GM21723 (cell line): ENCODE measurements at regions not wholly inside any gene's neighbourhood (a gene's known extent, or its start where the extent isn't known, plus 50 kb on each side); places are given as distances from the start of the nearest gene placed in this dataset.

Experiments used
- ATAC-seq: cut with Tn5 transposase; IDR thresholded peaks from one replicate; pipeline ENCODE4 v1.9.1; 2021; ENCODE audit warnings: mild to moderate bottlenecking, moderate library complexity; ENCODE audit not compliant: unreplicated experiment

GRCh38 chr2:226680719-226681118, 118.9 kb downstream of the IRS1 start:
- no peak for ATAC-seq

- ATAC-seq, result no peak
These were observed 120.1 kb downstream of the IRS1 start for GRCh38 chr2:226679389-226680065.

- ATAC-seq, result no peak
These were observed 121.2 kb downstream of the IRS1 start for GRCh38 chr2:226678422-226678821.

GRCh38 chr2:226677080-226677479, 122.5 kb downstream of the IRS1 start:
- ATAC-seq, result no peak

- no peak for ATAC-seq
These were observed 123.0 kb downstream of the IRS1 start for GRCh38 chr2:226676618-226677017.

- no peak for ATAC-seq
These were observed 125.5 kb downstream of the IRS1 start for GRCh38 chr2:226674123-226674522.

GRCh38 chr2:226673314-226673723, 126.3 kb downstream of the IRS1 start:
- ATAC-seq, result no peak

GRCh38 chr2:226671141-226671676, 128.4 kb downstream of the IRS1 start:
- ATAC-seq, result no peak

GRCh38 chr2:226669905-226670304, 129.7 kb downstream of the IRS1 start:
- peak; percentile 79 for ATAC-seq

- no peak for ATAC-seq
These were observed 130.4 kb downstream of the IRS1 start for GRCh38 chr2:226669249-226669648.

- no peak for ATAC-seq
These were observed 131.9 kb downstream of the IRS1 start for GRCh38 chr2:226667736-226668135.

- no peak for ATAC-seq
These were observed 134.3 kb downstream of the IRS1 start for GRCh38 chr2:226665306-226665831.

- no peak for ATAC-seq
These were observed 135.0 kb downstream of the IRS1 start for GRCh38 chr2:226664661-226665060.

GRCh38 chr2:226664140-226664539, 135.5 kb downstream of the IRS1 start:
- no peak for ATAC-seq

GRCh38 chr2:226661789-226662545, 137.7 kb downstream of the IRS1 start:
- ATAC-seq, result no peak

- no peak for ATAC-seq
These were observed 139.1 kb downstream of the IRS1 start for GRCh38 chr2:226660526-226660925.

- no peak for ATAC-seq
These were observed 139.5 kb downstream of the IRS1 start for GRCh38 chr2:226660124-226660523.

GRCh38 chr2:226659410-226659809, 140.2 kb downstream of the IRS1 start:
- no peak for ATAC-seq

GRCh38 chr2:226658555-226658954, 141.1 kb downstream of the IRS1 start:
- no peak for ATAC-seq

- ATAC-seq, result no peak
These were observed 142.1 kb downstream of the IRS1 start for GRCh38 chr2:226657340-226658053.

- ATAC-seq, result no peak
These were observed 143.3 kb downstream of the IRS1 start for GRCh38 chr2:226656367-226656766.
